ENCODE measurements at regions not wholly inside any gene's neighbourhood (a gene's known extent, or its start where the extent isn't known, plus 50 kb on each side); places are given as distances from the start of the nearest gene placed in this dataset.

GRCh38 chr13:70959035-70959775 is 851.0 kb upstream of the KLHL1 start:
- TF ChIP-seq, protein P1, sequence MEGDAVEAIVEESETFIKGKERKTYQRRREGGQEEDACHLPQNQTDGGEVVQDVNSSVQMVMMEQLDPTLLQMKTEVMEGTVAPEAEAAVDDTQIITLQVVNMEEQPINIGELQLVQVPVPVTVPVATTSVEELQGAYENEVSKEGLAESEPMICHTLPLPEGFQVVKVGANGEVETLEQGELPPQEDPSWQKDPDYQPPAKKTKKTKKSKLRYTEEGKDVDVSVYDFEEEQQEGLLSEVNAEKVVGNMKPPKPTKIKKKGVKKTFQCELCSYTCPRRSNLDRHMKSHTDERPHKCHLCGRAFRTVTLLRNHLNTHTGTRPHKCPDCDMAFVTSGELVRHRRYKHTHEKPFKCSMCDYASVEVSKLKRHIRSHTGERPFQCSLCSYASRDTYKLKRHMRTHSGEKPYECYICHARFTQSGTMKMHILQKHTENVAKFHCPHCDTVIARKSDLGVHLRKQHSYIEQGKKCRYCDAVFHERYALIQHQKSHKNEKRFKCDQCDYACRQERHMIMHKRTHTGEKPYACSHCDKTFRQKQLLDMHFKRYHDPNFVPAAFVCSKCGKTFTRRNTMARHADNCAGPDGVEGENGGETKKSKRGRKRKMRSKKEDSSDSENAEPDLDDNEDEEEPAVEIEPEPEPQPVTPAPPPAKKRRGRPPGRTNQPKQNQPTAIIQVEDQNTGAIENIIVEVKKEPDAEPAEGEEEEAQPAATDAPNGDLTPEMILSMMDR (IDR thresholded peaks at IDR 0.05): no peak
- no peak for TF ChIP-seq ZFX (IDR thresholded peaks at IDR 0.05; ENCODE audit: borderline replicate concordance)
